Gastroesophageal sphincter (tissue), 4 donors: ENCODE measurements at regions not wholly inside any gene's neighbourhood (a gene's known extent, or its start where the extent isn't known, plus 50 kb on each side); places are given as distances from the start of the nearest gene placed in this dataset.
A peak's percentile ranks its signal among the peaks of the same experiment; 100 is the strongest.

Source experiments
- ATAC-seq: fragments of 150-250 bp; one replicate; pipeline ENCODE4 v1.9.1; 2016; ENCODE audit warnings: mild to moderate bottlenecking, moderate library complexity
- H3K27ac ChIP-seq, 4 donors: fragments of 200-600 bp; sonication (generic) in 3 of 4; 1 replicate in 3 of 4; 2 replicates in 1 of 4; pipeline ENCODE4 v1.5.1; 2016 to 2019
- H3K27me3 ChIP-seq: fragments of 200-600 bp; sonication (generic); one replicate; pipeline ENCODE4 v1.5.1; 2019
- H3K36me3 ChIP-seq, 2 donors: fragments of 200-600 bp; sonication (generic); one replicate each; pipeline ENCODE4 v1.5.1; 2019; ENCODE audit warnings: control low read depth in 1 of 2
- H3K4me1 ChIP-seq, 3 donors: fragments of 200-600 bp; sonication (generic); 1 replicate in 2 of 3; 2 replicates in 1 of 3; pipeline ENCODE4 v1.5.1; 2016 to 2019; ENCODE audit warnings: control low read depth in 2 of 3
- H3K4me3 ChIP-seq, 2 donors: fragments of 200-600 bp; sonication (generic); one replicate each; pipeline ENCODE4 v1.5.1; 2019; ENCODE audit warnings: mild to moderate bottlenecking in 1 of 2, moderate library complexity in 1 of 2
- H3K9me3 ChIP-seq, 3 donors: fragments of 200-600 bp; sonication (generic); one replicate each; pipeline ENCODE4 v1.5.1; 2017 to 2019; ENCODE audit warnings: control low read depth in 2 of 3
- CTCF ChIP-seq, 4 experiments: fragments of 200-600 bp in 2 of 4; fragments of 450-650 bp in 2 of 4; sonication (generic) in 1 of 4; IDR thresholded peaks; one replicate each; pipeline ENCODE4 v1.5.1; 2017 to 2019; ENCODE audit warnings: antibody characterized with exemption in 4 of 4, mild to moderate bottlenecking in 2 of 4, moderate library complexity in 2 of 4
- EP300 ChIP-seq: sonication (generic); formaldehyde crosslinking; IDR thresholded peaks from one replicate; pipeline ENCODE4 v1.6.1; 2017; ENCODE audit warnings: antibody characterized with exemption, mild to moderate bottlenecking
- POLR2A ChIP-seq, 2 donors: fragments of 450-650 bp; IDR thresholded peaks; one replicate each; pipeline ENCODE4 v1.6.1; 2017; ENCODE audit warnings: antibody characterized with exemption in 2 of 2, mild to moderate bottlenecking in 2 of 2, moderate library complexity in 1 of 2
- POLR2AphosphoS5 ChIP-seq: sonication (generic); formaldehyde crosslinking; IDR thresholded peaks from one replicate; pipeline ENCODE4 v1.6.1; 2017; ENCODE audit warnings: antibody characterized with exemption
- WGBS, 2 donors: methylation state at CpG; one replicate each; pipeline ENCODE4 v1.1.5; 2018; ENCODE audit warnings: low coverage in 1 of 2; 5-methylcytosine and 5-hydroxymethylcytosine counted together

GRCh38 chr2:152870239-152870638, 151.8 kb downstream of the ARL6IP6 start:
- Histone ChIP-seq H3K36me3 (no peaks in the 10 kb centered on the region), H3K27ac (no peak overlapping the region), H3K27me3 (no peaks in the 10 kb centered on the region), H3K9me3 (no peaks in the 10 kb centered on the region), H3K4me1 (no peaks in the 10 kb centered on the region), H3K4me3 (no peak overlapping the region)
- WGBS, 2 donors, result 82 to 85% methylated on average over 4 of the region's 4 CpGs
- ATAC-seq, result no peak
- TF ChIP-seq POLR2AphosphoS5, result no peak
- no peak for TF ChIP-seq POLR2A (IDR thresholded peaks at IDR 0.05)
- no peak for TF ChIP-seq EP300
- no peak for TF ChIP-seq CTCF (IDR thresholded peaks at IDR 0.05)

- no peak overlapping the region for H3K27ac ChIP-seq
- H3K4me3 ChIP-seq, result no peak overlapping the region
- H3K36me3 ChIP-seq, result no peaks in the 10 kb centered on the region
- no peaks in the 10 kb centered on the region for H3K9me3 ChIP-seq
- H3K27me3 ChIP-seq, result no peaks in the 10 kb centered on the region
- no peaks in the 10 kb centered on the region for H3K4me1 ChIP-seq
- no peak for ATAC-seq
- 33 to 95% methylated on average over 3 of the region's 3 CpGs for WGBS, 2 donors
- no peak for TF ChIP-seq POLR2AphosphoS5
- TF ChIP-seq EP300, result no peak
- TF ChIP-seq CTCF (IDR thresholded peaks at IDR 0.05), result no peak
- TF ChIP-seq POLR2A (IDR thresholded peaks at IDR 0.05), result no peak
These were observed 149.0 kb downstream of the ARL6IP6 start for GRCh38 chr2:152867397-152867796.

- WGBS, 2 donors, result 55 to 75% methylated on average over 2 to 5 of the region's 5 CpGs
- Histone ChIP-seq H3K36me3 (no peaks in the 10 kb centered on the region), H3K9me3 (no peaks in the 10 kb centered on the region), H3K4me1 (no peaks in the 10 kb centered on the region), H3K27ac (no peak overlapping the region), H3K27me3 (no peaks in the 10 kb centered on the region), H3K4me3 (no peak overlapping the region)
- TF ChIP-seq POLR2AphosphoS5, result no peak
- no peak for TF ChIP-seq CTCF (IDR thresholded peaks at IDR 0.05)
- no peak for TF ChIP-seq POLR2A (IDR thresholded peaks at IDR 0.05)
- TF ChIP-seq EP300, result no peak
- ATAC-seq, result no peak
These were observed 146.3 kb downstream of the ARL6IP6 start for GRCh38 chr2:152864601-152865149.

- H3K27me3 ChIP-seq, result no peaks in the 10 kb centered on the region
- no peak for ATAC-seq
- 60 to 80% methylated on average over 1 of the region's 1 CpG for WGBS, 2 donors
- H3K4me3 ChIP-seq, result no peak overlapping the region
- no peaks in the 10 kb centered on the region for H3K4me1 ChIP-seq
- no peaks in the 10 kb centered on the region for H3K36me3 ChIP-seq
- H3K27ac ChIP-seq, result no peak overlapping the region
- H3K9me3 ChIP-seq, result no peaks in the 10 kb centered on the region
- no peak for TF ChIP-seq EP300
- TF ChIP-seq POLR2A (IDR thresholded peaks at IDR 0.05), result no peak
- no peak for TF ChIP-seq CTCF (IDR thresholded peaks at IDR 0.05)
- TF ChIP-seq POLR2AphosphoS5, result no peak
These were observed 145.4 kb downstream of the ARL6IP6 start for GRCh38 chr2:152863826-152864225.

- TF ChIP-seq EP300, result no peak
- TF ChIP-seq CTCF (IDR thresholded peaks at IDR 0.05), result peak; percentile 23 to 71 (median 50)
- TF ChIP-seq POLR2AphosphoS5, result no peak
- no peak overlapping the region for H3K27ac ChIP-seq
- WGBS, 2 donors, result 35 to 74% methylated on average over 3 to 6 of the region's 6 CpGs
- H3K4me3 ChIP-seq, result no peak overlapping the region
- no peaks in the 10 kb centered on the region for H3K36me3 ChIP-seq
- no peaks in the 10 kb centered on the region for H3K9me3 ChIP-seq
- no peaks in the 10 kb centered on the region for H3K4me1 ChIP-seq
- H3K27me3 ChIP-seq, result peaks cover under 1% of the 10 kb centered on the region
- ATAC-seq, result no peak
These were observed 143.0 kb downstream of the ARL6IP6 start for GRCh38 chr2:152861349-152861942.
